ENCODE measurements at regions not wholly inside any gene's neighbourhood (a gene's known extent, or its start where the extent isn't known, plus 50 kb on each side); places are given as distances from the start of the nearest gene placed in this dataset.

GRCh38 chr16:63169100-63169499, 1132.9 kb upstream of the CDH8 start:
- no peak for TF ChIP-seq POLR2AphosphoS5 (IDR thresholded peaks at IDR 0.05)
- TF ChIP-seq EP300 (IDR thresholded peaks at IDR 0.05; ENCODE audit: low read depth): no peak
- TF ChIP-seq POLR2A (IDR thresholded peaks at IDR 0.05): no peak
- TF ChIP-seq, protein P1, sequence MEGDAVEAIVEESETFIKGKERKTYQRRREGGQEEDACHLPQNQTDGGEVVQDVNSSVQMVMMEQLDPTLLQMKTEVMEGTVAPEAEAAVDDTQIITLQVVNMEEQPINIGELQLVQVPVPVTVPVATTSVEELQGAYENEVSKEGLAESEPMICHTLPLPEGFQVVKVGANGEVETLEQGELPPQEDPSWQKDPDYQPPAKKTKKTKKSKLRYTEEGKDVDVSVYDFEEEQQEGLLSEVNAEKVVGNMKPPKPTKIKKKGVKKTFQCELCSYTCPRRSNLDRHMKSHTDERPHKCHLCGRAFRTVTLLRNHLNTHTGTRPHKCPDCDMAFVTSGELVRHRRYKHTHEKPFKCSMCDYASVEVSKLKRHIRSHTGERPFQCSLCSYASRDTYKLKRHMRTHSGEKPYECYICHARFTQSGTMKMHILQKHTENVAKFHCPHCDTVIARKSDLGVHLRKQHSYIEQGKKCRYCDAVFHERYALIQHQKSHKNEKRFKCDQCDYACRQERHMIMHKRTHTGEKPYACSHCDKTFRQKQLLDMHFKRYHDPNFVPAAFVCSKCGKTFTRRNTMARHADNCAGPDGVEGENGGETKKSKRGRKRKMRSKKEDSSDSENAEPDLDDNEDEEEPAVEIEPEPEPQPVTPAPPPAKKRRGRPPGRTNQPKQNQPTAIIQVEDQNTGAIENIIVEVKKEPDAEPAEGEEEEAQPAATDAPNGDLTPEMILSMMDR (IDR thresholded peaks at IDR 0.05): no peak

Data from transverse colon (tissue), 4 donors.